ENCODE measurements at regions not wholly inside any gene's neighbourhood (a gene's known extent, or its start where the extent isn't known, plus 50 kb on each side); places are given as distances from the start of the nearest gene placed in this dataset.

- no peak for TF ChIP-seq ZSCAN16 (tag by site-specific recombination; IDR thresholded peaks at IDR 0.05)
- TF ChIP-seq MEIS1 (CRISPR knock-in tag; IDR thresholded peaks at IDR 0.05; ENCODE audit: borderline replicate concordance), result no peak
Measured at GRCh38 chrX:39765327-39765726, 332.4 kb downstream of the BCOR start (continued).

GRCh38 chrX:39766085-39766726, 331.6 kb downstream of the BCOR start:
- ChIA-PET CTCF (interaction anchor here (0.5 kb wide), 1 partner anchor 754 kb away, joined by 3 read pairs; no protein-coding TSS in a partner anchor), POLR2A (interaction anchor here (0.6 kb wide), 1 partner anchor 728 kb away, joined by 4 read pairs; no protein-coding TSS in a partner anchor)
- Histone ChIP-seq H3K4me3 (ENCODE audit: low read depth, low read length) (no peak overlapping the region), H3K9me3 (ENCODE audit: control insufficient read depth, insufficient read depth, low read depth, low read length) (no peaks in the 10 kb centered on the region), H3K36me3 (ENCODE audit: control insufficient read depth in 2 of 2, insufficient read depth in 1 of 2, low read length in 2 of 2) (no peaks in the 10 kb centered on the region), H3K4me1 (ENCODE audit: control insufficient read depth, insufficient read depth, low read length) (no peaks in the 10 kb centered on the region), H3K27ac (ENCODE audit: extremely low read depth, low read depth, low read length) (no peak overlapping the region)
- TF ChIP-seq PBX3 (CRISPR knock-in tag; IDR thresholded peaks at IDR 0.05), result no peak
- no peak for TF ChIP-seq ZNF155 (tag by site-specific recombination; IDR thresholded peaks at IDR 0.05)
- TF ChIP-seq ZNF521 (tag by site-specific recombination; IDR thresholded peaks at IDR 0.05), result no peak

DNA sequence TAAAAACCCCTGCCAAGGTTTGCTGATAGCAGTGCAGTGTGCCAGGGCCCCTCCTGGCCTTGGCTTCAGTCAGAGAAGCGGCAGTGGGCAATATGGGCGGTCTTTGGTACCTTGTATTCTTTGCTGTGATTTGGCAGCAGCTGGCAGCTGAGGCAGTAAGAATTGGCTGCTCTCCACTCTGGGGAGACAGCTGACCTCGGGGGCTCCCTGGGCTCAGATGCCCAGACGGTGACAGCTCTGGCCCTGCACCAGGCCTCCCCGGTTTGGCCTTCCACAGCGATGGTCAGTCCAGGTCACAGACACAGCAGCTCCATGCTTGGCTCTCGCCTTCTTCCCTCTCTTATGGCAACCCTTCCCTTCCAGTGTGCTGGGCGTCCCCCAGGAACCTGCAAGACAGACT, 330.9 kb downstream of the BCOR start:
- Histone ChIP-seq H3K36me3 (ENCODE audit: control insufficient read depth in 2 of 2, insufficient read depth in 1 of 2, low read length in 2 of 2) (no peaks in the 10 kb centered on the region), H3K4me3 (ENCODE audit: low read depth, low read length) (no peak overlapping the region), H3K4me1 (ENCODE audit: control insufficient read depth, insufficient read depth, low read length) (no peaks in the 10 kb centered on the region), H3K27ac (ENCODE audit: extremely low read depth, low read depth, low read length) (no peak overlapping the region), H3K9me3 (ENCODE audit: control insufficient read depth, insufficient read depth, low read depth, low read length) (no peaks in the 10 kb centered on the region)
- ChIA-PET CTCF (interaction anchor here (0.8 kb wide), 1 partner anchor 885 kb away, joined by 4 read pairs; no protein-coding TSS in a partner anchor), POLR2A (interaction anchor here (0.6 kb wide), 1 partner anchor 727 kb away, joined by 4 read pairs; no protein-coding TSS in a partner anchor)
- TF ChIP-seq ZNF664 (tag by site-specific recombination; IDR thresholded peaks at IDR 0.05) (no peak), KLF10 (tag by site-specific recombination; IDR thresholded peaks at IDR 0.05) (no peak), ZFHX2 (tag by site-specific recombination; conservative IDR thresholded peaks at IDR 0.05) (no peak), GLIS1 (tag by site-specific recombination; IDR thresholded peaks at IDR 0.05) (no peak)

DNA sequence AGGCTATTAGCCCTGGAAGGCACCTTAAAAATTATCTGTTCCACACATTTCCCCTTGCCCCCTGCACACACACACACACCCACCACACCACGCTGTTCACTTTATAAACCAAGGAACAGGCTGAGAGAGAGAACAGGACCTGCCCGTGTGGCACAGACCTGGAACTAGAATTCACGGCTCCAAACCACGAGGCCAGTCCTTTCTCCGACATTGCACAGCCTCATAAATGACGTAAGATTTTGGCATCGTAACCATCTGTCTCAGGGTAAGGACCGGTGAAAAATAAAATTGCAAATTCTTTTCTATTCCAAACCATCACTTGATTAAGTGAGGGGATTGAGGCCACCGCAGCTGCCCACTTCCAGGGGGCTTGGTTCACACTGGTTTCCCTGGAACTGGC, 330.3 kb downstream of the BCOR start:
- H3K4me3 ChIP-seq (ENCODE audit: low read depth, low read length), result no peak overlapping the region
- no peak overlapping the region for H3K27ac ChIP-seq (ENCODE audit: extremely low read depth, low read depth, low read length)
- TF ChIP-seq HIC1 (tag by site-specific recombination; IDR thresholded peaks at IDR 0.05), result no peak
- no peak for TF ChIP-seq ZNF585B (tag by site-specific recombination; IDR thresholded peaks at IDR 0.05)
- no peak for TF ChIP-seq ZNF785 (tag by site-specific recombination; IDR thresholded peaks at IDR 0.05)
- no peak for TF ChIP-seq ZNF843 (tag by site-specific recombination; IDR thresholded peaks at IDR 0.05)
- TF ChIP-seq MYNN (tag by site-specific recombination; IDR thresholded peaks at IDR 0.05; ENCODE audit: borderline replicate concordance), result no peak
- no peak for TF ChIP-seq ZNF549 (tag by site-specific recombination; IDR thresholded peaks at IDR 0.05)
- TF ChIP-seq ZNF157 (tag by site-specific recombination; IDR thresholded peaks at IDR 0.05), result no peak
- TF ChIP-seq, protein P1, sequence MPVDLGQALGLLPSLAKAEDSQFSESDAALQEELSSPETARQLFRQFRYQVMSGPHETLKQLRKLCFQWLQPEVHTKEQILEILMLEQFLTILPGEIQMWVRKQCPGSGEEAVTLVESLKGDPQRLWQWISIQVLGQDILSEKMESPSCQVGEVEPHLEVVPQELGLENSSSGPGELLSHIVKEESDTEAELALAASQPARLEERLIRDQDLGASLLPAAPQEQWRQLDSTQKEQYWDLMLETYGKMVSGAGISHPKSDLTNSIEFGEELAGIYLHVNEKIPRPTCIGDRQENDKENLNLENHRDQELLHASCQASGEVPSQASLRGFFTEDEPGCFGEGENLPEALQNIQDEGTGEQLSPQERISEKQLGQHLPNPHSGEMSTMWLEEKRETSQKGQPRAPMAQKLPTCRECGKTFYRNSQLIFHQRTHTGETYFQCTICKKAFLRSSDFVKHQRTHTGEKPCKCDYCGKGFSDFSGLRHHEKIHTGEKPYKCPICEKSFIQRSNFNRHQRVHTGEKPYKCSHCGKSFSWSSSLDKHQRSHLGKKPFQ (tag by site-specific recombination; IDR thresholded peaks at IDR 0.05), result no peak
- TF ChIP-seq ZNF112 (tag by site-specific recombination; IDR thresholded peaks at IDR 0.05), result no peak
- TF ChIP-seq ZNF791 (tag by site-specific recombination; IDR thresholded peaks at IDR 0.05), result no peak
- TF ChIP-seq ZNF174 (tag by site-specific recombination; IDR thresholded peaks at IDR 0.05), result no peak
- CTCF ChIA-PET, result interaction anchor here (0.8 kb wide), 1 partner anchor 884 kb away, joined by 4 read pairs; no protein-coding TSS in a partner anchor
- H3K4me1 ChIP-seq (ENCODE audit: control insufficient read depth, insufficient read depth, low read length), result 0 out of 2 replicates have a peak, but pooled peaks cover 1% of the 10 kb centered on the region
- no peaks in the 10 kb centered on the region for H3K36me3 ChIP-seq (ENCODE audit: control insufficient read depth in 2 of 2, insufficient read depth in 1 of 2, low read length in 2 of 2)
- no peaks in the 10 kb centered on the region for H3K9me3 ChIP-seq (ENCODE audit: control insufficient read depth, insufficient read depth, low read depth, low read length)
- POLR2A ChIA-PET, result no interaction called here

All from HEK293 (cell line).